ENCODE measurements at regions not wholly inside any gene's neighbourhood (a gene's known extent, or its start where the extent isn't known, plus 50 kb on each side); places are given as distances from the start of the nearest gene placed in this dataset.

- DNase-seq, result no peak
- H3K4me3 ChIP-seq, result no peak overlapping the region
- WGBS, 2 donors, result 12 to 51% methylated on average over 2 of the region's 2 CpGs
These were observed 465.3 kb upstream of the FTMT start for GRCh38 chr5:121386334-121386733.

GRCh38 chr5:121396716-121397115 lies 455.0 kb upstream of the FTMT start:
- no peaks in the 10 kb centered on the region for H3K36me3 ChIP-seq (ENCODE audit: low read depth, missing control alignments)

More at GRCh38 chr5:121386334-121386733, 465.3 kb upstream of the FTMT start:
- no peaks in the 10 kb centered on the region for H3K27me3 ChIP-seq
- H3K36me3 ChIP-seq (ENCODE audit: low read depth, missing control alignments), result no peaks in the 10 kb centered on the region
- intact Hi-C loops (cut with DNase I; ENCODE audit: low total_unique reads), result no loop called here
- no peak for TF ChIP-seq POLR2A (IDR thresholded peaks at IDR 0.05)
- no peak for TF ChIP-seq CTCF (IDR thresholded peaks at IDR 0.05)
- no peak overlapping the region for H3K27ac ChIP-seq
- H3K4me1 ChIP-seq, result no peaks in the 10 kb centered on the region
- H3K9me3 ChIP-seq, result no peaks in the 10 kb centered on the region

GRCh38 chr5:121399879-121400278 lies 451.8 kb upstream of the FTMT start:
- no peaks in the 10 kb centered on the region for H3K27me3 ChIP-seq
- no peaks in the 10 kb centered on the region for H3K4me1 ChIP-seq
- TF ChIP-seq POLR2A (IDR thresholded peaks at IDR 0.05), result no peak
- no peak for TF ChIP-seq CTCF (IDR thresholded peaks at IDR 0.05)
- DNase-seq, result no peak
- H3K36me3 ChIP-seq (ENCODE audit: low read depth, missing control alignments), result no peaks in the 10 kb centered on the region
- H3K27ac ChIP-seq, result no peak overlapping the region
- intact Hi-C loops (cut with DNase I; ENCODE audit: low total_unique reads), result no loop called here
- WGBS, 2 donors, result 63 to 75% methylated on average over 1 of the region's 1 CpG
- H3K9me3 ChIP-seq, result no peaks in the 10 kb centered on the region
- H3K4me3 ChIP-seq, result no peak overlapping the region

More at GRCh38 chr5:121396716-121397115, 455.0 kb upstream of the FTMT start:
- intact Hi-C loops (cut with DNase I; ENCODE audit: low total_unique reads), result no loop called here
- Histone ChIP-seq H3K27me3 (no peaks in the 10 kb centered on the region), H3K27ac (no peak overlapping the region), H3K4me1 (no peaks in the 10 kb centered on the region), H3K4me3 (no peak overlapping the region), H3K9me3 (no peaks in the 10 kb centered on the region)
- TF ChIP-seq POLR2A (IDR thresholded peaks at IDR 0.05) (no peak), CTCF (IDR thresholded peaks at IDR 0.05) (no peak)
- DNase-seq, result no peak

- DNase-seq, result no peak
- H3K27ac ChIP-seq, result no peak overlapping the region
- no peak for TF ChIP-seq CTCF (IDR thresholded peaks at IDR 0.05)
- TF ChIP-seq POLR2A (IDR thresholded peaks at IDR 0.05), result no peak
These were observed 442.9 kb upstream of the FTMT start for GRCh38 chr5:121408778-121409177.

GRCh38 chr5:121415270-121415669 lies 436.4 kb upstream of the FTMT start:
- DNase-seq, result no peak
- Histone ChIP-seq H3K9me3 (no peaks in the 10 kb centered on the region), H3K27ac (no peak overlapping the region), H3K36me3 (ENCODE audit: low read depth, missing control alignments) (no peaks in the 10 kb centered on the region), H3K4me3 (no peak overlapping the region), H3K27me3 (no peaks in the 10 kb centered on the region), H3K4me1 (no peaks in the 10 kb centered on the region)
- intact Hi-C loops (cut with DNase I; ENCODE audit: low total_unique reads), result no loop called here
- 68 to 72% methylated on average over 1 of the region's 1 CpG for WGBS, 2 donors
- no peak for TF ChIP-seq POLR2A (IDR thresholded peaks at IDR 0.05)
- TF ChIP-seq CTCF (IDR thresholded peaks at IDR 0.05), result no peak

More at GRCh38 chr5:121408778-121409177, 442.9 kb upstream of the FTMT start:
- Histone ChIP-seq H3K27me3 (no peaks in the 10 kb centered on the region), H3K4me1 (no peaks in the 10 kb centered on the region), H3K36me3 (ENCODE audit: low read depth, missing control alignments) (no peaks in the 10 kb centered on the region), H3K4me3 (no peak overlapping the region), H3K9me3 (no peaks in the 10 kb centered on the region)
- intact Hi-C loops (cut with DNase I; ENCODE audit: low total_unique reads), result no loop called here
- WGBS, 2 donors, result 68 to 69% methylated on average over 1 of the region's 1 CpG

Data from testis (tissue), 2 donors.